Neuronal stem cell (in vitro differentiated cells): ENCODE measurements at regions not wholly inside any gene's neighbourhood (a gene's known extent, or its start where the extent isn't known, plus 50 kb on each side); places are given as distances from the start of the nearest gene placed in this dataset.

Source experiments
- DNase-seq: peaks from one replicate; pipeline ENCODE4 v3.0.0-alpha.2; 2013; ENCODE audit warnings: low spot score
- H2AFZ ChIP-seq: one replicate; pipeline ENCODE4 v1.6.1; 2013; ENCODE audit warnings: mild to moderate bottlenecking, low read length, inconsistent platforms
- H2AK5ac ChIP-seq: 2 replicates; pipeline ENCODE4 v1.6.1; 2013; ENCODE audit warnings: low read depth, mild to moderate bottlenecking, inconsistent platforms, low read length, moderate library complexity, mixed read lengths
- H2BK120ac ChIP-seq: 2 replicates; pipeline ENCODE4 v1.6.1; 2013; ENCODE audit warnings: low read depth, mild to moderate bottlenecking, inconsistent platforms, low read length, moderate library complexity, mixed read lengths
- H2BK12ac ChIP-seq: one replicate; pipeline ENCODE4 v1.6.1; 2013; ENCODE audit warnings: low read length, inconsistent platforms
- H2BK15ac ChIP-seq: 2 replicates; pipeline ENCODE4 v1.6.1; 2013; ENCODE audit warnings: mild to moderate bottlenecking, low read length, inconsistent platforms, mixed read lengths
- H2BK5ac ChIP-seq: one replicate; pipeline ENCODE4 v1.6.1; 2013; ENCODE audit warnings: inconsistent platforms, mild to moderate bottlenecking, low read length, moderate library complexity
- H3K14ac ChIP-seq: one replicate; pipeline ENCODE4 v1.6.1; 2013; ENCODE audit warnings: low read length, inconsistent platforms
- H3K18ac ChIP-seq: 2 replicates; pipeline ENCODE4 v1.6.1; 2013; ENCODE audit warnings: low read length, inconsistent platforms
- H3K23ac ChIP-seq: 2 replicates; pipeline ENCODE4 v1.6.1; 2013; ENCODE audit warnings: low read depth, mild to moderate bottlenecking, mixed read lengths, low read length, inconsistent platforms; ENCODE audit not compliant: poor library complexity
- H3K27ac ChIP-seq: replicated peaks from 3 replicates; pipeline ENCODE4 v1.5.1; 2013; ENCODE audit warnings: low read length, inconsistent platforms
- H3K27me3 ChIP-seq, 3 experiments: 2 replicates each; pipeline ENCODE4 v1.6.1; 2013; ENCODE audit warnings: low read length in 3 of 3, mild to moderate bottlenecking in 2 of 3, inconsistent platforms in 1 of 3, low read depth in 1 of 3, mixed read lengths in 1 of 3, moderate library complexity in 1 of 3; ENCODE audit not compliant: control insufficient read depth in 3 of 3, insufficient read depth in 3 of 3
- H3K36me3 ChIP-seq, 2 donors: replicated peaks in 1 of 2; 2 replicates each; pipeline ENCODE4 v1.6.1; 2013; ENCODE audit warnings: low read length in 2 of 2; ENCODE audit not compliant: control insufficient read depth in 2 of 2, insufficient read depth in 2 of 2
- H3K4ac ChIP-seq: 2 replicates; pipeline ENCODE4 v1.6.1; 2013; ENCODE audit warnings: inconsistent platforms, mild to moderate bottlenecking, low read length, moderate library complexity
- H3K4me1 ChIP-seq, 2 donors: 1 replicate in 1 of 2; 2 replicates in 1 of 2; pipeline ENCODE4 v1.6.1; 2013; ENCODE audit warnings: low read length in 2 of 2, low read depth in 1 of 2; ENCODE audit not compliant: control insufficient read depth in 2 of 2, insufficient read depth in 1 of 2
- H3K4me2 ChIP-seq: one replicate; pipeline ENCODE4 v1.6.1; 2013; ENCODE audit warnings: mild to moderate bottlenecking, low read length, inconsistent platforms; ENCODE audit not compliant: insufficient read depth, poor library complexity, severe bottlenecking
- H3K4me3 ChIP-seq, 2 donors: 2 replicates each; pipeline ENCODE4 v1.5.1; 2013; ENCODE audit warnings: low read length in 2 of 2, mild to moderate bottlenecking in 2 of 2, inconsistent platforms in 1 of 2, moderate library complexity in 1 of 2
- H3K79me1 ChIP-seq: one replicate; pipeline ENCODE4 v1.6.1; 2013; ENCODE audit warnings: low read depth, mild to moderate bottlenecking, inconsistent platforms, low read length, moderate library complexity
- H3K9ac ChIP-seq: one replicate; pipeline ENCODE4 v1.6.1; 2013; ENCODE audit warnings: mild to moderate bottlenecking, low read depth, low read length, inconsistent platforms; ENCODE audit not compliant: poor library complexity
- H3K9me3 ChIP-seq, 2 donors: replicated peaks in 1 of 2; 2 replicates each; pipeline versions ENCODE3 to v1.6.1; 2013; ENCODE audit warnings: low read length in 2 of 2, mild to moderate bottlenecking in 2 of 2, inconsistent platforms in 1 of 2, low read depth in 1 of 2, mixed read lengths in 1 of 2, moderate library complexity in 1 of 2; ENCODE audit not compliant: control insufficient read depth in 2 of 2, insufficient read depth in 1 of 2
- H4K8ac ChIP-seq: one replicate; pipeline ENCODE4 v1.6.1; 2013; ENCODE audit warnings: low read depth, mild to moderate bottlenecking, inconsistent platforms, low read length, moderate library complexity
- H4K91ac ChIP-seq: one replicate; pipeline ENCODE4 v1.6.1; 2013; ENCODE audit warnings: low read length, low read depth, mild to moderate bottlenecking, inconsistent platforms; ENCODE audit not compliant: poor library complexity
- WGBS, 2 donors: extraction: QIAGEN DNeasy Blood & Tissue Kit; methylation state at CpG; one replicate each; pipeline ENCODE4 v1.1.7; 2013; ENCODE audit warnings: missing lambda C conversion rate in 2 of 2, mixed read lengths in 1 of 2; ENCODE audit not compliant: insufficient read length in 2 of 2, insufficient replicate concordance in 1 of 2; ENCODE audit errors: extremely low coverage in 2 of 2; 5-methylcytosine and 5-hydroxymethylcytosine counted together

GRCh38 chr4:23120374-23120773 is 427.6 kb downstream of the GBA3 start:
- H2BK5ac ChIP-seq, result no peak overlapping the region

GRCh38 chr4:23117826-23118225 is 425.1 kb downstream of the GBA3 start:
- H3K9ac ChIP-seq, result no peak overlapping the region
- WGBS, 2 donors, result no CpG with 5 or more reads among the region's 1 CpG
- no peak overlapping the region for H2BK12ac ChIP-seq
- DNase-seq, result no peak
- H2BK15ac ChIP-seq, result no peak overlapping the region
- no peak overlapping the region for H2BK120ac ChIP-seq
- H3K4ac ChIP-seq, result no peak overlapping the region
- no peak overlapping the region for H3K4me3 ChIP-seq
- H2BK5ac ChIP-seq, result no peak overlapping the region
- no peaks in the 10 kb centered on the region for H3K79me1 ChIP-seq
- H3K9me3 ChIP-seq, result no peaks in the 10 kb centered on the region
- H3K4me2 ChIP-seq, result no peak overlapping the region
- H3K4me1 ChIP-seq, result no peaks in the 10 kb centered on the region
- no peak overlapping the region for H4K8ac ChIP-seq
- no peaks in the 10 kb centered on the region for H3K36me3 ChIP-seq
- no peak overlapping the region for H3K23ac ChIP-seq
- H3K14ac ChIP-seq, result no peak overlapping the region
- H4K91ac ChIP-seq, result no peak overlapping the region
- H2AFZ ChIP-seq, result no peak overlapping the region
- no peak overlapping the region for H3K18ac ChIP-seq
- no peak overlapping the region for H2AK5ac ChIP-seq
- no peak overlapping the region for H3K27ac ChIP-seq
- no peaks in the 10 kb centered on the region for H3K27me3 ChIP-seq

More at GRCh38 chr4:23120374-23120773, 427.6 kb downstream of the GBA3 start:
- Histone ChIP-seq H3K4me2 (no peak overlapping the region), H3K4me1 (no peaks in the 10 kb centered on the region), H3K27me3 (no peaks in the 10 kb centered on the region), H3K9ac (no peak overlapping the region), H2AFZ (no peak overlapping the region), H4K91ac (no peak overlapping the region), H2BK120ac (no peak overlapping the region), H3K14ac (no peak overlapping the region), H2AK5ac (no peak overlapping the region), H3K23ac (no peak overlapping the region), H3K27ac (no peak overlapping the region), H3K79me1 (no peaks in the 10 kb centered on the region), H3K4ac (no peak overlapping the region), H3K36me3 (no peaks in the 10 kb centered on the region), H2BK12ac (no peak overlapping the region), H3K4me3 (no peak overlapping the region), H3K18ac (no peak overlapping the region), H3K9me3 (no peaks in the 10 kb centered on the region), H4K8ac (no peak overlapping the region), H2BK15ac (no peak overlapping the region)
- no peak for DNase-seq
- WGBS, 2 donors, result no CpG with 5 or more reads among the region's 3 CpGs

DNA sequence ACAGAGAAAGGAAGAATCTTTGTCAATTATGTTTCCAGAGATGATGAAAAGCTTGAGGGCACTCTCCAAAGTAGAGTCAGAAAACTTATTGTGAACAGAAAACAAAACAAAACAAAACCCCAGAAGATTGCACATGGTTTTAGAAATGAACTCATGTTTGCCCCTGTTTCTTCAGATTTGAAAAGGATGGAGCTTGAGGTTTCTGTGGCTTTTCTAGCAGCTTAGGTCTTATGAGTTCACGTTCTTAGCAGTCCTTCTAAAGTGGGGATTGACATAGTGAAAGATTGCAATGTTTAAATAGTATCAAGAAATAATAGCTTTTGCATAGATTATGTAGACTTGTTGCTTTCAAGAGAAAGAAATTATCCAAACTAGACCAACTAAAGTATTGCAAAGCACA is 421.8 kb downstream of the GBA3 start:
- no peak overlapping the region for H2AFZ ChIP-seq
- H3K79me1 ChIP-seq, result no peaks in the 10 kb centered on the region
- WGBS, 2 donors, result no CpG with 5 or more reads among the region's 1 CpG
- H2BK120ac ChIP-seq, result no peak overlapping the region
- DNase-seq, result no peak
- H3K14ac ChIP-seq, result no peak overlapping the region
- no peaks in the 10 kb centered on the region for H3K9me3 ChIP-seq
- H2BK12ac ChIP-seq, result no peak overlapping the region
- no peak overlapping the region for H2BK15ac ChIP-seq
- H3K27me3 ChIP-seq, result no peaks in the 10 kb centered on the region
- no peaks in the 10 kb centered on the region for H3K36me3 ChIP-seq
- no peak overlapping the region for H4K8ac ChIP-seq
- H3K4ac ChIP-seq, result no peak overlapping the region
- no peak overlapping the region for H2AK5ac ChIP-seq
- no peak overlapping the region for H3K4me2 ChIP-seq
- no peak overlapping the region for H3K18ac ChIP-seq
- H3K9ac ChIP-seq, result no peak overlapping the region
- H2BK5ac ChIP-seq, result no peak overlapping the region
- no peaks in the 10 kb centered on the region for H3K4me1 ChIP-seq
- H3K4me3 ChIP-seq, result no peak overlapping the region
- H4K91ac ChIP-seq, result no peak overlapping the region
- no peak overlapping the region for H3K23ac ChIP-seq
- H3K27ac ChIP-seq, result no peak overlapping the region

DNA sequence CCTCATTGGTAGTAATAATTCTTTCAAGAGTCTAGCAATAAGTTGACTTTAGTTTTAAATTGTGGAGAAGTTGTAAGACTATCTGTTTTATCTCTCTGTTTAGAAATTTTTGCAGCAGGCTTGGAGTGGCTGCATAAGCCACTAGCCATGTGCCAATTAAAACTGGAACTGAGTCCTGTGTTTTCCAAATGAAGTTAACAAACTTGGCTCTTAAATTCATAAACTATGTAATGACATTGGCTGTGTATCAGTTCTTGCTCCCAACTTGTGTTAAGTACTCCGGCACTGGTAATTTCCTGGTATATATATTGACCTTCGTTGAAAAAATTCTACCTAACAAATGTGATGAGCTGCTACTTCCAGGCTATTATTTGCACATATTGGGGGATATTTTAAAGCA is 420.4 kb downstream of the GBA3 start:
- no peak overlapping the region for H3K9ac ChIP-seq
- H3K36me3 ChIP-seq, result no peaks in the 10 kb centered on the region
- WGBS, 2 donors, result no CpG with 5 or more reads among the region's 2 CpGs

More for the DNA sequence above, 420.4 kb downstream of the GBA3 start:
- Histone ChIP-seq H2AFZ (no peak overlapping the region), H3K4me3 (no peak overlapping the region), H3K4me2 (no peak overlapping the region), H4K8ac (no peak overlapping the region), H3K23ac (no peak overlapping the region), H3K27me3 (no peaks in the 10 kb centered on the region), H2BK15ac (no peak overlapping the region), H3K27ac (no peak overlapping the region), H2BK120ac (no peak overlapping the region), H4K91ac (no peak overlapping the region), H2BK5ac (no peak overlapping the region), H2AK5ac (no peak overlapping the region), H2BK12ac (no peak overlapping the region), H3K4me1 (no peaks in the 10 kb centered on the region), H3K18ac (no peak overlapping the region), H3K14ac (no peak overlapping the region), H3K4ac (no peak overlapping the region), H3K9me3 (no peaks in the 10 kb centered on the region), H3K79me1 (no peaks in the 10 kb centered on the region)
- no peak for DNase-seq
